ENCODE measurements at regions not wholly inside any gene's neighbourhood (a gene's known extent, or its start where the extent isn't known, plus 50 kb on each side); places are given as distances from the start of the nearest gene placed in this dataset.
A peak's percentile ranks its signal among the peaks of the same experiment; 100 is the strongest.

DNA sequence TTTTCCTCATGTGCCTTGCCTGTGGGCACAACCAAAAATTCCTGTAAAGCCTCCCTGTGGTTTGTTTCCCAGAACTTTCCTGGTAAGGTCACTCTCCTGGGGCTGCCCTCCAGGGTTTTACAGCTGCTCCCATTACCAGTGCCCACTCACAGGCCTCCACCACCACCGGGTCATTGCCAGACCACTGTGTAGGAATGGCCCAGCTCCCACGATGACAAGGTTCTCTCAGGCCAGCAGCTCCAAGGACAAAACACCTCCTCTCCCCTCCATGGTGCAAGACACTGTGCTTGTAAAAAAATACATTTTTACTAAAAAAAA, 96.1 kb upstream of the AKIP1 start:
- no peak overlapping the region for H3K4me3 ChIP-seq (ENCODE audit: low read depth, low read length)
- DNase-seq (ENCODE audit: low read depth) = no peak
- TF ChIP-seq, protein P1, sequence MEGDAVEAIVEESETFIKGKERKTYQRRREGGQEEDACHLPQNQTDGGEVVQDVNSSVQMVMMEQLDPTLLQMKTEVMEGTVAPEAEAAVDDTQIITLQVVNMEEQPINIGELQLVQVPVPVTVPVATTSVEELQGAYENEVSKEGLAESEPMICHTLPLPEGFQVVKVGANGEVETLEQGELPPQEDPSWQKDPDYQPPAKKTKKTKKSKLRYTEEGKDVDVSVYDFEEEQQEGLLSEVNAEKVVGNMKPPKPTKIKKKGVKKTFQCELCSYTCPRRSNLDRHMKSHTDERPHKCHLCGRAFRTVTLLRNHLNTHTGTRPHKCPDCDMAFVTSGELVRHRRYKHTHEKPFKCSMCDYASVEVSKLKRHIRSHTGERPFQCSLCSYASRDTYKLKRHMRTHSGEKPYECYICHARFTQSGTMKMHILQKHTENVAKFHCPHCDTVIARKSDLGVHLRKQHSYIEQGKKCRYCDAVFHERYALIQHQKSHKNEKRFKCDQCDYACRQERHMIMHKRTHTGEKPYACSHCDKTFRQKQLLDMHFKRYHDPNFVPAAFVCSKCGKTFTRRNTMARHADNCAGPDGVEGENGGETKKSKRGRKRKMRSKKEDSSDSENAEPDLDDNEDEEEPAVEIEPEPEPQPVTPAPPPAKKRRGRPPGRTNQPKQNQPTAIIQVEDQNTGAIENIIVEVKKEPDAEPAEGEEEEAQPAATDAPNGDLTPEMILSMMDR (IDR thresholded peaks at IDR 0.05; ENCODE audit: insufficient read depth, low read length) = no peak

DNA sequence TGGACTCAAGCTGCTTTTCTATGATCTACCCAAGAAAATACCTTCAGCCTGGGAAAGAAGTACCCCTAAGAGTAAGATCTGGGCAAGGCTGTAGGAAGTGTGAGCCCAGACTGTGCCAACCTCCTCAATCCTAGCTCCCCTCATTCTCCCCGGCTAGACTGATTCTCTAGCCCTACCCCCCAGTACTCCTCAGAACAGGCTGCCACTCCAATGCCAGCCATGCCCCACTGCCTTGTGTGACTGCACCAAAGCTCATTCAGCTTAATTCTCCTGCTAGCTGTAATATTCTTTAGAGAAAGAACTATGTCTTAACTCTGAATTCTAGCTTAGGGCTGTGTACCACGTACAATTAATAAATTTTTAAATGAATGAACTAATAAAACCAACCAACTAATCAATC, 92.6 kb upstream of the AKIP1 start:
- H3K4me3 ChIP-seq (ENCODE audit: low read depth, low read length) = no peak overlapping the region
- TF ChIP-seq, protein P1 (IDR thresholded peaks at IDR 0.05; ENCODE audit: insufficient read depth, low read length) = no peak
- no peak for DNase-seq (ENCODE audit: low read depth)

DNA sequence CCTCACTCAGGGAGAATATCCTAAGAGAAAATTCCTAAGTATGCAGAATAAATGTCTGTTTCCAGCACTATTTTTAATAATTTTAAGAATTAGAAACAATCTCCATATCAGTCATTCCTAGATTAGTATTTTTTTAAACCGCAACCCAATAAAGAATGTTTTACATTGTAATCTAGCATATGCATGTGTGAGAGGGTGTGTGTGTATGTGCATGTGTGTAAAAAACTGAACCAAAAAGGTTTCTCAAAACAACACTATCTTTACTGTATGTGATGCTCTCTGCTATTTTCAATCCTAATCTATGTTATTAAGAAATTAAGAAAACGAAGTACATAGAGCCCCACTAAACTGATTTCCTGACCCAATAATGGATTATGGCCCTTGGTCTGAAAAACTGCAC, 90.6 kb upstream of the AKIP1 start:
- TF ChIP-seq, protein P1 (IDR thresholded peaks at IDR 0.05; ENCODE audit: insufficient read depth, low read length) = no peak
- DNase-seq (ENCODE audit: low read depth) = no peak
- no peak overlapping the region for H3K4me3 ChIP-seq (ENCODE audit: low read depth, low read length)

DNA sequence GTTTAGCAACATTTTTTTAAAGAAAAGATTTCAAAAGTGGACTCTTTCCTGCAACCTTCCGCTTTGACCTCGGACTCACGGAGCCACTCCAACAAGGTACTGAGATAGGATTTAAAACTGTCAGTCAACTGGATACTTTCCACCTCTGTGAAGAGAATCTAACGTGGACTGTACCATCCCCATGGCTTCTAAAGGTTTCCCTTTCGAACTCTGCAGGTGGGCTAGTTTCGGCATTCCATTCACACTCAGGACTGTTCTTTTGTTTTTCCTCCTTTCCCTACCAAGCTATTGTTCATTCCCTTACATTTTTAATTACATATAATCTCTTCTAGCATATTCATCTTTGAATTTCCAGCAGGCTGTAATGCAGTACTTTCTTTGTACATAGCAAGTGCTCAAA, 88.5 kb upstream of the AKIP1 start:
- no peak overlapping the region for H3K4me3 ChIP-seq (ENCODE audit: low read depth, low read length)
- TF ChIP-seq, protein P1 (IDR thresholded peaks at IDR 0.05; ENCODE audit: insufficient read depth, low read length) = no peak
- no peak for DNase-seq (ENCODE audit: low read depth)

DNA sequence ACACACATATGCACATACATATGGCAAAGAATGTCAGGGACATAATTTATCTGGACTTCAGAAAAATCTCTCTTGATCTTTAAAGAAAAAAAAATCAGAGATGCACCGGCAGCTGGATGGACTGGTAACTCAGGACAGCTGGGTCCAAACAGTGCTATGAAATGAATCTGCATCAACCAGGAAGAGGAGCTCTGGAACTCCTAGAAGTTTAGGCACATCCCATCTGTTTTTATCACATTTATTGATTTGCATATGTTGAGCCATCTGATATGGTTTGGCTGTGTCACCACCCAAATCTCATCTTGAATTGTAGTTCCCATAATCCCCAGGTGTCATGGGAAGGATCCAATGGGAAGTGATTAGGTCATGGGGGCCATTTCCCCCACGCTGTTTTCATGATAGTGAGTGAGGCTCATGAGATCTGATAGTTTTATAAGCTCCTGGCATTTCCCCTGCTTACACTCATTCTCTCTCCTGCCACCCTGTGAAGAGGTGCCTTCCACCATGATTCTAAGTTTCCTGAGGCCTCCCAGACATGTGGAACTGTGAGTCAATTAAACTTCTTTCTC, 87.7 kb upstream of the AKIP1 start:
- TF ChIP-seq, protein P1 (IDR thresholded peaks at IDR 0.05; ENCODE audit: insufficient read depth, low read length) = no peak
- no peak for DNase-seq (ENCODE audit: low read depth)
- no peak overlapping the region for H3K4me3 ChIP-seq (ENCODE audit: low read depth, low read length)

DNA sequence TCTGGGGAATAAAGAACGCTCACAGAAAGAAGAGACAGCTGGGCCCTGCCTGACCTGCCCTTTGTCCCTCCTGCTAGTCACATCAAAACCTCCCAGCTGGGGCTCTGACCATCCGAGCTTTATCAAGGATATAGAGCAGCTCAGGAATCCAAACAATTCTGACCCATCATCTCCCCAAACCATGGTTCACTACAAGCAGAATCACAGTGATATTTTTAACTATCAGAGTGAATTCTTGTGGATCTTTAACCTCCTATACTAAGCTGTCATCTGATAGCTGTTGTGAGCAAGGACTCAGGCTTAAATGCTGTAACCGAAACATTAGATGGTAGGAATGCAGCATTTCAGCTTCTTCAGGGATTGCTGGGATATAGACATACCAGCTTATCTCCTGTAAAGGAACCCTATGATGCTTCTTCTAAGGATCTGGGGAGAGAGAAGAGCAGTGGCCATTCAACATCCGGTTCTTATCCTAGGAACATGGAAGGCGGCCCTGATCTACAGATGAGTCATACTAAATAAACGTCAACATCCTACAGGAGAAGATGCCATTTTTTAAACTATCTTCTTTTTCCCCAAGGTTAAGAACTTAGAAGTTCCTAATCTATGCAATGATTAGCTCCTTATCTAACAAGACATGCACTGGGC, 84.7 kb upstream of the AKIP1 start:
- peak; percentile 76 for DNase-seq (ENCODE audit: low read depth)
- H3K4me3 ChIP-seq (ENCODE audit: low read depth, low read length) = no peak overlapping the region
- TF ChIP-seq, protein P1 (IDR thresholded peaks at IDR 0.05; ENCODE audit: insufficient read depth, low read length) = no peak
